ENCODE measurements at regions not wholly inside any gene's neighbourhood (a gene's known extent, or its start where the extent isn't known, plus 50 kb on each side); places are given as distances from the start of the nearest gene placed in this dataset.

DNA sequence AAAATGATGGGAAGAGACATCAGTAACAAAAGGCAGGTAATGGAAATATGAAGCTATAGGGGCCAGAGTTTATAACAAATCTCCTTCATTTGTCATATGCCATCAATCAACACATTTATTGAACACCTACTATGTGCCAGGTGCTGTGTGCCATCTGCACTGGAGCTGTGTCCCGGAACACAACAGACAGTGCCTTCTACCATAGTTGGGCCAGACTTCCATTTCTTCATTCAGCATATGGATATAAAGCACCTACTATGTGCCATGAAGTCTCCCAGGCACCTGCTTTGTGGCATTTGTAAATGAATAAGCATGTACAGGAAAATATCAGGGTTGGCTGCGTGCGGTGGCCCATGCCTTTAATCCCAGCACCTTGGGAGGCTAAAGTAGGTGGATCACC, 112.5 kb upstream of the ERCC6L2 start:
- Histone ChIP-seq H3K4me3 (no peak overlapping the region), H3K79me2 (ENCODE audit: control insufficient read depth, insufficient read depth, low read length) (no peaks in the 10 kb centered on the region), H3K4me2 (ENCODE audit: control insufficient read depth, insufficient read depth) (no peak overlapping the region), H3K9ac (ENCODE audit: control insufficient read depth, insufficient read depth, low read length) (no peak overlapping the region), H3K36me3 (ENCODE audit: control insufficient read depth in 2 of 2, insufficient read depth in 2 of 2, low read length in 1 of 2) (no peaks in the 10 kb centered on the region), H3K9me3 (replicated peaks; ENCODE audit: control insufficient read depth, insufficient read depth, low read length) (no peaks in the 10 kb centered on the region), H4K20me1 (ENCODE audit: control insufficient read depth, insufficient read depth) (no peaks in the 10 kb centered on the region), H3K4me1 (ENCODE audit: control insufficient read depth, insufficient read depth, low read length) (no peaks in the 10 kb centered on the region), H3K27me3 (replicated peaks in 1 of 2; ENCODE audit: control insufficient read depth in 2 of 2, insufficient read depth in 2 of 2, low read length in 1 of 2) (no peaks in the 10 kb centered on the region), H2AFZ (ENCODE audit: control insufficient read depth, low read depth, low read length) (no peak overlapping the region), H3K27ac (ENCODE audit: control insufficient read depth, insufficient read depth) (no peak overlapping the region)
- intact Hi-C loops (cut with micrococcal nuclease; ENCODE audit: unreplicated experiment) = no loop called here
- BruUV-seq (replicated peaks) = no TSS peak
- ChIA-PET RAD21 (ENCODE audit: unreplicated experiment) (no interaction called here), POLR2A (no interaction called here), SMC1A (ENCODE audit: uncharacterized antibody, unreplicated experiment) (no interaction called here), CTCF (no interaction called here)
- peak; percentile 28; the same call in 1 of the 2 replicates for TF ChIP-seq BMI1 (IDR thresholded peaks at IDR 0.05; ENCODE audit: borderline replicate concordance)
- TF ChIP-seq RUNX3 (IDR thresholded peaks at IDR 0.05; ENCODE audit: low read length) = no peak
- peak; percentile 69 for TF ChIP-seq DPF2 (IDR thresholded peaks at IDR 0.05)
- in situ Hi-C loops (cut with MboI) = no loop called here
- ATAC-seq (no peak), DNase-seq (ENCODE audit: low read depth, low spot score) (no peak), FAIRE-seq (no peak)
- WGBS (ENCODE audit: insufficient coverage, insufficient replicate concordance, low lambda C conversion rate, missing lambda C conversion rate) = 93% methylated on average over 3 of the region's 3 CpGs

DNA sequence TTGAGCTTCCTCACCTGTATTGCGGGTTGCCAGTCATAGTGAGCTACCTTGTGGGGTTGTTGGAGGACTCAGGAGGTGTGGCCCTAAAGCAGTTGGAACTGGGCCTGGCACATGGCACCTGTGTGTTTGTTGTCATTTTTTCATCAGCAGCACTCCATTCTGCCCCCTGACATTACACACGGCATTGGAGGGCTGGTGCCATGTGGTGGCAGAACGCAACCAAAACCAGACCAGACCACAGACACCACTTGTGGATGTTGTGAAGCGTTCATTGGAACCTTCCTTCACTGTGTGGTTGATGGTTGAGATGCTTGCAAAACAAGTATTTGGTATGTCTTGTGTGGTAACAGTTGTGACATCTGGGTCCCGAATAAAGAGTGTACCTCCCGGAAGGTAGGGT, 113.2 kb upstream of the ERCC6L2 start:
- DNase-seq (ENCODE audit: low read depth, low spot score) (no peak), FAIRE-seq (no peak), ATAC-seq (peak; percentile 48; the same call in 2 of the 3 replicates)
- Histone ChIP-seq H2AFZ (ENCODE audit: control insufficient read depth, low read depth, low read length) (no peak overlapping the region), H3K4me3 (no peak overlapping the region), H3K9me3 (replicated peaks; ENCODE audit: control insufficient read depth, insufficient read depth, low read length) (no peaks in the 10 kb centered on the region), H3K79me2 (ENCODE audit: control insufficient read depth, insufficient read depth, low read length) (no peaks in the 10 kb centered on the region), H3K4me1 (ENCODE audit: control insufficient read depth, insufficient read depth, low read length) (peaks cover 5% of the 10 kb centered on the region), H3K36me3 (ENCODE audit: control insufficient read depth in 2 of 2, insufficient read depth in 2 of 2, low read length in 1 of 2) (no peaks in the 10 kb centered on the region), H3K27ac (ENCODE audit: control insufficient read depth, insufficient read depth) (no peak overlapping the region), H4K20me1 (ENCODE audit: control insufficient read depth, insufficient read depth) (no peaks in the 10 kb centered on the region), H3K4me2 (ENCODE audit: control insufficient read depth, insufficient read depth) (no peak overlapping the region), H3K9ac (ENCODE audit: control insufficient read depth, insufficient read depth, low read length) (no peak overlapping the region), H3K27me3 (replicated peaks in 1 of 2; ENCODE audit: control insufficient read depth in 2 of 2, insufficient read depth in 2 of 2, low read length in 1 of 2) (no peaks in the 10 kb centered on the region)
- ChIA-PET SMC1A (ENCODE audit: uncharacterized antibody, unreplicated experiment) (no interaction called here), RAD21 (ENCODE audit: unreplicated experiment) (no interaction called here), CTCF (no interaction called here), POLR2A (no interaction called here)
- no TSS peak for BruUV-seq (replicated peaks)
- intact Hi-C loops (cut with micrococcal nuclease; ENCODE audit: unreplicated experiment) = no loop called here
- in situ Hi-C loops (cut with MboI) = no loop called here
- TF ChIP-seq, protein P1, sequence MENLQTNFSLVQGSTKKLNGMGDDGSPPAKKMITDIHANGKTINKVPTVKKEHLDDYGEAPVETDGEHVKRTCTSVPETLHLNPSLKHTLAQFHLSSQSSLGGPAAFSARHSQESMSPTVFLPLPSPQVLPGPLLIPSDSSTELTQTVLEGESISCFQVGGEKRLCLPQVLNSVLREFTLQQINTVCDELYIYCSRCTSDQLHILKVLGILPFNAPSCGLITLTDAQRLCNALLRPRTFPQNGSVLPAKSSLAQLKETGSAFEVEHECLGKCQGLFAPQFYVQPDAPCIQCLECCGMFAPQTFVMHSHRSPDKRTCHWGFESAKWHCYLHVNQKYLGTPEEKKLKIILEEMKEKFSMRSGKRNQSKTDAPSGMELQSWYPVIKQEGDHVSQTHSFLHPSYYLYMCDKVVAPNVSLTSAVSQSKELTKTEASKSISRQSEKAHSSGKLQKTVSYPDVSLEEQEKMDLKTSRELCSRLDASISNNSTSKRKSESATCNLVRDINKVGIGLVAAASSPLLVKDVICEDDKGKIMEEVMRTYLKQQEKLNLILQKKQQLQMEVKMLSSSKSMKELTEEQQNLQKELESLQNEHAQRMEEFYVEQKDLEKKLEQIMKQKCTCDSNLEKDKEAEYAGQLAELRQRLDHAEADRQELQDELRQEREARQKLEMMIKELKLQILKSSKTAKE (IDR thresholded peaks at IDR 0.05; ENCODE audit: low read depth, poor library complexity, severe bottlenecking) = no peak
- TF ChIP-seq FOXK2 (IDR thresholded peaks at IDR 0.05) (no peak), SUZ12 (IDR thresholded peaks at IDR 0.05; ENCODE audit: unreplicated experiment) (no peak), BHLHE40 (IDR thresholded peaks at IDR 0.05; ENCODE audit: borderline replicate concordance in 1 of 2, low read depth in 2 of 2, low read length in 1 of 2) (no peak)
- TF ChIP-seq, protein P2, sequence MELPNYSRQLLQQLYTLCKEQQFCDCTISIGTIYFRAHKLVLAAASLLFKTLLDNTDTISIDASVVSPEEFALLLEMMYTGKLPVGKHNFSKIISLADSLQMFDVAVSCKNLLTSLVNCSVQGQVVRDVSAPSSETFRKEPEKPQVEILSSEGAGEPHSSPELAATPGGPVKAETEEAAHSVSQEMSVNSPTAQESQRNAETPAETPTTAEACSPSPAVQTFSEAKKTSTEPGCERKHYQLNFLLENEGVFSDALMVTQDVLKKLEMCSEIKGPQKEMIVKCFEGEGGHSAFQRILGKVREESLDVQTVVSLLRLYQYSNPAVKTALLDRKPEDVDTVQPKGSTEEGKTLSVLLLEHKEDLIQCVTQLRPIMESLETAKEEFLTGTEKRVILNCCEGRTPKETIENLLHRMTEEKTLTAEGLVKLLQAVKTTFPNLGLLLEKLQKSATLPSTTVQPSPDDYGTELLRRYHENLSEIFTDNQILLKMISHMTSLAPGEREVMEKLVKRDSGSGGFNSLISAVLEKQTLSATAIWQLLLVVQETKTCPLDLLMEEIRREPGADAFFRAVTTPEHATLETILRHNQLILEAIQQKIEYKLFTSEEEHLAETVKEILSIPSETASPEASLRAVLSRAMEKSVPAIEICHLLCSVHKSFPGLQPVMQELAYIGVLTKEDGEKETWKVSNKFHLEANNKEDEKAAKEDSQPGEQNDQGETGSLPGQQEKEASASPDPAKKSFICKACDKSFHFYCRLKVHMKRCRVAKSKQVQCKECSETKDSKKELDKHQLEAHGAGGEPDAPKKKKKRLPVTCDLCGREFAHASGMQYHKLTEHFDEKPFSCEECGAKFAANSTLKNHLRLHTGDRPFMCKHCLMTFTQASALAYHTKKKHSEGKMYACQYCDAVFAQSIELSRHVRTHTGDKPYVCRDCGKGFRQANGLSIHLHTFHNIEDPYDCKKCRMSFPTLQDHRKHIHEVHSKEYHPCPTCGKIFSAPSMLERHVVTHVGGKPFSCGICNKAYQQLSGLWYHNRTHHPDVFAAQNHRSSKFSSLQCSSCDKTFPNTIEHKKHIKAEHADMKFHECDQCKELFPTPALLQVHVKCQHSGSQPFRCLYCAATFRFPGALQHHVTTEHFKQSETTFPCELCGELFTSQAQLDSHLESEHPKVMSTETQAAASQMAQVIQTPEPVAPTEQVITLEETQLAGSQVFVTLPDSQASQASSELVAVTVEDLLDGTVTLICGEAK (IDR thresholded peaks at IDR 0.05; ENCODE audit: borderline replicate concordance) = no peak
- 18% methylated on average over 6 of the region's 6 CpGs for WGBS (ENCODE audit: insufficient coverage, insufficient replicate concordance, low lambda C conversion rate, missing lambda C conversion rate)
